Dermis blood vessel endothelial cell (primary cell): ENCODE measurements at regions not wholly inside any gene's neighbourhood (a gene's known extent, or its start where the extent isn't known, plus 50 kb on each side); places are given as distances from the start of the nearest gene placed in this dataset.

Experiments
- DNase-seq: peaks from one replicate; pipeline ENCODE4 v3.0.0; 2010

DNA sequence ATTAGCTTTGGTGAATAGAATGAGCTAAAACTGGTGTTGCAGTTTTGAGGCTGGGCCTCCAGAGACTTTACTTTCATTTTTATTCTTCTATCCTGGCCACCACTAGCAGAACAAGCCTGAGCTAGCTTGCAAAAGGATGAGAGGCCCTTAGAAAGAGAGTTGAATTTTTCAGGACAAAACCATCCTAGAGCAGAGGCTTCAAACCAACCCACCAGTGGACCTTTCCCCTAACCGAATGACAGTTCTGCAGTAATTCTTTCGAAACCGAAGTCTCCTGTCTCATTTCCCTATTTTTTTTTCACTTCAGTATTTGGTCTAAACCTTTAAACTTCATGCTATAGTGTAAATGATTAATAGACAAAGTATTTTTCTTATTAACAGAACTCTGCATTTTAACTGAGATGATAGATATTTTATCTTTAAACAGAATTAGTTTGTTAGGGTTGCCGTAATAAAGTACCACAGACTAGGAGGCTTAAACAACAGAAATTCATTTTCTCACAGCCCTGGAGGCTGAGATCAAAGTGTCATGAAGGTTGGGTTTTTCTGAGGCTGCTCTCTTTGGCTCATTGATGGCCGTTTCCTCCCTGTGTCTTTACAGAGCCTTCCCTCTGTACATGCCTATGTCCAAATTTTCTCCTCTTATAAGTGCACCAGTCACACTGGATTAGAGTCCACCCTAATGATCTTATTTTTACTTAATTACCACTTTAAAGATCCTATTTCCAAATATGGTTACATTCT is 80.6 kb upstream of the PAK5 start:
- DNase-seq, result no peak

DNA sequence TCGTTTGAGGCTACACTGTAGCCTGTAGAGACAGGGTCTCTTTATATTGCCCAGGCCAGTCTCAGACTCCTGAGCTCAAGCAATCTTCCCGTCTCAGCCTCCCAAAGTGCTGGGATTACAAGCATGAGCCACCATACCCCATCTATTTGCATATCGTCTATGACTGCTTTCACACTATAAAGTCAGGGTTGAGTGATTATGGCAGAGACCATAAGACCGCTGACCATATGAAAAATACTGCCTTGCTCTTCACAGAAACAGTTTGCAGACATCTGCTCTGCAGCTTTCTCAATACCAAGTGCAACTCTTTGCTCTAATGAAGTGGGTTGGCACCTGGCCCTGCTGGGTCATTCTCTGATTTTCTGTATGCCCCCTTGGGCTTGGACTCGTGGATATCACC is 79.5 kb upstream of the PAK5 start:
- DNase-seq, result no peak

DNA sequence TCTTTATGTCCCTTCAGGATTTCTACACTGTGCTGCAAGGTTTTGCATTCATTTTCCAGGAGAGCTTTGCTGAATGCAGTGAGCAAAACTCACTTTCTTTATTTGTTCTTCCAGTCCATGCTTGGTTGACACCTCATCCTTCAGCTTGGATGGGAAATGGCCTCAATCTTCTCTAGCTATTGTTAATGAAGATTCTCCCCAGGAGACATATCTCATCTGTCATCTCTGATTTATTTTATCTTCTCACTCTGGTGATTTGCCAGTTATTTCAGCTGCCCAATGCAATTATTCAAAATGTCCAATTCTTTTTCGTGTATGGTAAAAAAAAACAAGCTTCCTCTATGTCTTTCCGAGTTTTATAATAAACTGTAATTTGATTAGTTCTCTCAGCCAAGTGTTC is 77.9 kb upstream of the PAK5 start:
- no peak for DNase-seq

DNA sequence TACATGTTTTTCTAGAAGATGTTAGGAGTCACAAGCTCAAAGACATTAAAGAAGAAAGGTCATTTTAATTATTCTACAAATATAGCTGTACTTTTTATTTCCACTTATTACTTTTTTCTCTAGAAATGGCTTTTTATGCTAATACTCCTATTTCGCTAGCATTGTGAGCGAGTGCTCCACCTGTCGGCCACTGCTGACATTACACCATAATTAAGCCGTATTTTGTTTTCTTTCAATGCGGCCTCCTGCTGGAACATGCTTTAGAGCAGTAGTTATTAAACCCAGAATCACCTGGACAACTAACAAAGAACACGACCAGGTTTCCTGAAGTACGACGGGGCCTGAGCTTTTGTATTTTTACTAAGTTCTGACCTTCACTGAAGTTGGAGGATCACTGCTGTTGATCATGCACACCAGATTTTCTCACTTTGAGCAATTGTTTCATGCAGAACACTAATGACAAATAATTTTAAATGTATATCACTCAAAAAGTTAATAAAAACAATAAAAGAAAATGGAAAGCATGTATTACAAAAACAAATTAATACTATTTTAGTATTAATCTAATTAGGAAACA is 74.1 kb upstream of the PAK5 start:
- peak; percentile 65 for DNase-seq

DNA sequence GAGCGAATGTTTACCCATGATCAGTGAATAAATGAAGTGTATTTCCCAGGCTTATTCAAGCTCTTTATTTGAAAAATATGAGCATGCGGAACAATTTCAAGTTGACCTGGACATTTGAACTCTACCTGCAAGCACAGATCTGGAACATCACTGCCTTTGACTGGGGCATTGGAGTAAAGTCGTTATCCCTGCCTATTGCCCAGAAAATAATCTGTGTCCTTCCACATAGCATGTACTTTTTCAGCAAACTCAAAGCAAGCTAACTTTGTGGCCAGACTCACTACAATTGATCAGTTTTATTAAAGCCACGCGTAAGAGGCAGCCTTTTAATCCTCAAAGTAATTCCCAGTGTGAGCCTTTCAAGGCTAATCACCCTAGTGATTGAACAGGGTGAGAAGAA is 73.4 kb upstream of the PAK5 start:
- no peak for DNase-seq

DNA sequence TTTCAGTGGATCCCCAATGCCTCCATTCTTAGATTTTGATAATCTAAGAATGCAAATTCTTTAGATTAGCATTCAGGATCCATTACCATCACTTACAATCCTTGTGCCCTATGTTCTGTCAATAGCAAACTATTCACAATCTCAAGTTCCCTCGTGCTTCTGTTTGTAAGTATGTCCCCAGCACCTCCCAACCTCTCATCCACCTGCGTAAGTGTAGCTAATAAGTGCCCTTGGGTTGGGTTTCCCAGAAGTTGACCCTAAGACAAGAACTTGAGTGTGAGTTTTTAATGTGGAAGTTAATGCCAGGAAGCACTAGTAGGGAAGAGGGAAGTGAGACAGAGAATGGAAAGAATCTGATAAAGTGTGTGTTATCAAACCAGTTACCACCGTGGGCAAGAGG is 72.6 kb upstream of the PAK5 start:
- no peak for DNase-seq

DNA sequence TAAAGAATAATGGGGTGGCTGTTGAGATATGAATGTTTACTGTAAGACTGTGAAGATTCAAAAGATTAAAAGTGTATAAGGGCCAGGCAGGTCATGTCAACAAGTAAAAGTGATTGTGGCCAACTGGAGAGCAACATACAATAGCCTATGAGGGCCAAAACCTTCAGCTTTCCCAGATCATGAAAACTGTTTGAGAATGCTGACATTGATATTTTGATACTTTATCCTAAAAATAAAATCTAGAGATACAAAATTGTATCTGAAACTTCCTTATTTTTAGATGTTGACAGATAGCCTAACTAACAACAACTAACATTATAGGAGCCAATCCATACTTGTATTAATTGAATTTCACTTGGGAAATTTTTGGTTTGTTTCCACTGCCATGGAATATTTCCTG is 70.3 kb upstream of the PAK5 start:
- no peak for DNase-seq

DNA sequence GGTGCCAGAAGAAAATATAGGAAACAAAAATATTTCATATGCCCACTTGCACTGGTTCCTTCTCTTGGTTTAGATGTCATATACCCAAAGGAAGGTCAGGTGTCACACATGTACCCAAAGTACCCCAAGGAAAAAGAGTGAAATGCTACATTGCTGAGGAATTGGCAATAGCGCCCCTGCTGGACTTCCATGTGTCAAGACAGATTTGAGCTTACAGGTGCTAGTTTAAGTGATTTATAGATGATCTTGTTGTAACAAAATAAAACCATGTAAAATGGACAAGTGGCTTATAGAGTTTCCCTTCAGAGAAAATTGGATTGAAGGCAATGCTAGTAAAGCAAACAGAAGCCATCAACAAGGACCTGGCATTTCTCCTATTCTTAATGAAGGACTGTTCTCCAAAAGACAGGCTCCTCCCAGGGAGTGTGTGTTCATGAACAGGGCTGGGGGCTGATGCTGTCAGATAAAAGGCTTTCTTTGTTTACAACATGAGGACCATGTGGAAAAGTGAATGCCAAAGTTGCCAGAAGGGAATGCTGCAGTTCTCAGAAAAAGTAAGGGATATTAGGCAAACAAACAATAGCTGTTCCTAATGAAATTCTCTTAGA is 64.3 kb upstream of the PAK5 start:
- DNase-seq, result peak; percentile 25

DNA sequence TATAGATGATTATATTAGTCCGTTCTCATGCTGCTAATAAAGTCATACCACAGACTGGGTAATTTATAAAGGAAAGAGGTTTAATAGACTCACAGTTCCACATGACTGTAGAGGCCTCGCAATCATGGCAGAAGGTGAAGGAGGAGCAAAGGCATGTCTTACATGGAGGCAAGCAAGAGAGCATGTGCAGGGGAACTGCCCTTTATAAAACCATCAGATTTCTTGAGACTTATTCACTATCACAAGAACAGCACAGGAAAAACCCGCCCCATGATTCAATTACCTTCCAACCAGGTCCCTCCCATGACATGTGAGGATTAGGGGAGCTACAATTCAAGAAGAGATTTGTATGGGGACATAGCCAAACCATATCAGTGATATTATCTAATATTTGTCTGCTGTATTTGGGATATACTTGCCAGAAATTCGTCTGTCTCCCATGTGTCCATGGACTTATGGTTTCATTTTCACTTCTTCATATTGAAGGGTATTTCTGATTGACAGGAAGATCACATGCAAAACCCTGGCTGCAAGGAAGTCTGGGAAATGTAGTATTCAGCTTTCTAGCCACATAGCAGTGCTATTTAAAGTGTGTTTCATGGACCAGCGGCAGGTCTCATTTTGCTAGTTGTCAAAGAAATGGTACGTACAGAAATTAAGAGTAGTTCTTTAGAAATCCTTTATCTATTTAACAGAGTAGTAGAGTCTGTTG is 50.5 kb upstream of the PAK5 start:
- DNase-seq, result peak; percentile 37
